ENCODE measurements at regions not wholly inside any gene's neighbourhood (a gene's known extent, or its start where the extent isn't known, plus 50 kb on each side); places are given as distances from the start of the nearest gene placed in this dataset.

DNA sequence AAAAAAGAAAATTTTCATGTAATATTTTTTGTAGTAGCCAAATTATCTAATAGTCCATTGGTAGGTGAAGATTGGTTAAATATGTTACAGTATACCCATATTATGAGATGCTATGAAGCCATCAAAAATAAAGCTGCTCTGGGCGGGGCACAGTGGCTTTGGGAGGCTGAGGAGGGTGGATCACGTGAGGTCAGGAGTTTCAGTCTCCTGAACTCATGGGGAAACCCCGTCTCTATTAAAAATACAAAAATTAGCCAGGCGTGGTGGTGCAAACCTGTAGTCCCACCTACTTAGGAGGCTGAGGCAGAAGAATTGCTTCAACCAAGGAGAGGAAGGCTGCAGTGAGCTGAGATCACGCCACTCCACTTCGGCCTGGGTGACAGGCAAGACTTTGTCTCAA, 360.5 kb downstream of the KIF16B start:
- no peak for DNase-seq (ENCODE audit: low read depth)
- TF ChIP-seq, protein P1, sequence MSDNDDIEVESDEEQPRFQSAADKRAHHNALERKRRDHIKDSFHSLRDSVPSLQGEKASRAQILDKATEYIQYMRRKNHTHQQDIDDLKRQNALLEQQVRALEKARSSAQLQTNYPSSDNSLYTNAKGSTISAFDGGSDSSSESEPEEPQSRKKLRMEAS (IDR thresholded peaks at IDR 0.05; ENCODE audit: low read depth, low read length) = no peak
- TF ChIP-seq, protein P2, sequence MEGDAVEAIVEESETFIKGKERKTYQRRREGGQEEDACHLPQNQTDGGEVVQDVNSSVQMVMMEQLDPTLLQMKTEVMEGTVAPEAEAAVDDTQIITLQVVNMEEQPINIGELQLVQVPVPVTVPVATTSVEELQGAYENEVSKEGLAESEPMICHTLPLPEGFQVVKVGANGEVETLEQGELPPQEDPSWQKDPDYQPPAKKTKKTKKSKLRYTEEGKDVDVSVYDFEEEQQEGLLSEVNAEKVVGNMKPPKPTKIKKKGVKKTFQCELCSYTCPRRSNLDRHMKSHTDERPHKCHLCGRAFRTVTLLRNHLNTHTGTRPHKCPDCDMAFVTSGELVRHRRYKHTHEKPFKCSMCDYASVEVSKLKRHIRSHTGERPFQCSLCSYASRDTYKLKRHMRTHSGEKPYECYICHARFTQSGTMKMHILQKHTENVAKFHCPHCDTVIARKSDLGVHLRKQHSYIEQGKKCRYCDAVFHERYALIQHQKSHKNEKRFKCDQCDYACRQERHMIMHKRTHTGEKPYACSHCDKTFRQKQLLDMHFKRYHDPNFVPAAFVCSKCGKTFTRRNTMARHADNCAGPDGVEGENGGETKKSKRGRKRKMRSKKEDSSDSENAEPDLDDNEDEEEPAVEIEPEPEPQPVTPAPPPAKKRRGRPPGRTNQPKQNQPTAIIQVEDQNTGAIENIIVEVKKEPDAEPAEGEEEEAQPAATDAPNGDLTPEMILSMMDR (IDR thresholded peaks at IDR 0.05; ENCODE audit: low read depth, low read length) = no peak
- no peak for TF ChIP-seq MYC (IDR thresholded peaks at IDR 0.05; ENCODE audit: low read depth, low read length)
- TF ChIP-seq POLR2A (IDR thresholded peaks at IDR 0.05; ENCODE audit: extremely low read depth, insufficient read length) = no peak
- no peak overlapping the region for H3K4me3 ChIP-seq (ENCODE audit: low read depth, low read length)

DNA sequence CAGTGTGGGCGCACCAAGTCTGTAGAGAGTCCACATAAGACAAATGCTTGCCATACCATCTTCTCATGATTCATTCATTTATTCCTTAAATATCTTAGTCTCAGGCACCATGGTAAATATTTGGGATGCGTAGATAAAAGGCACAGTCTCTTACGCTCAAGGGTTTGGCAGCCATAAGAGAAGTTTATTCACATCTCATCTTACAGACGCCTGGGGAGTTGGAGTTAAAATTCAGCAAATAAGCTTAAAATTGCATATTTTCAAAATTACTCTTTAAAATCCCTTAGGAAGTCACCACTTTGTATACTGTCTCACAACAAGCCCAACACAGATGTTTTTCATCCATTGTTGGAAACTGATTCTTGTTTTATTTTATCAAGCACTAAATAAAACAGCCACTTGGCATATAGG, 363.3 kb downstream of the KIF16B start:
- H3K4me3 ChIP-seq (ENCODE audit: low read depth, low read length) = no peak overlapping the region
- TF ChIP-seq, protein P2 (IDR thresholded peaks at IDR 0.05; ENCODE audit: low read depth, low read length) = no peak
- TF ChIP-seq, protein P1 (IDR thresholded peaks at IDR 0.05; ENCODE audit: low read depth, low read length) = no peak
- TF ChIP-seq POLR2A (IDR thresholded peaks at IDR 0.05; ENCODE audit: extremely low read depth, insufficient read length) (no peak), MYC (IDR thresholded peaks at IDR 0.05; ENCODE audit: low read depth, low read length) (no peak)
- no peak for DNase-seq (ENCODE audit: low read depth)

DNA sequence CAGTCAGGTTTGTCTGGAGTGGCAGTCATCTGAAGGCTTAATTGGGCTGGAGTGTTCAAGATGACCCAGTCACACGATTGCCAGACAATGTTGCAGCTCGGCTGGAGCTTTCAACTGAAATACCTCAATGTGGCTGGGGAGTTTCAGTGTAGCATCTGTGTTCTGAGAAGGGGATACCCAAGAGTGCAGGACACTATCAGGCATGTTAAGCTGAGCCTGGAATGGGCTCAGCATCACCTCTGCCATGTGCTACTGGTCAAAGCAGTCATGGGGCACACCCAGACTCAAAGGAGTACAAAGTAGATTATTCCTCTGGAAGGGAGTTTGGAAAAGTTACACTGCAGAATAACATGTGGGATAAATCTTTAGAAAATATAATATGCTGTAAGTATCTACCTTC, 363.9 kb downstream of the KIF16B start:
- no peak for DNase-seq (ENCODE audit: low read depth)
- H3K4me3 ChIP-seq (ENCODE audit: low read depth, low read length) = no peak overlapping the region

DNA sequence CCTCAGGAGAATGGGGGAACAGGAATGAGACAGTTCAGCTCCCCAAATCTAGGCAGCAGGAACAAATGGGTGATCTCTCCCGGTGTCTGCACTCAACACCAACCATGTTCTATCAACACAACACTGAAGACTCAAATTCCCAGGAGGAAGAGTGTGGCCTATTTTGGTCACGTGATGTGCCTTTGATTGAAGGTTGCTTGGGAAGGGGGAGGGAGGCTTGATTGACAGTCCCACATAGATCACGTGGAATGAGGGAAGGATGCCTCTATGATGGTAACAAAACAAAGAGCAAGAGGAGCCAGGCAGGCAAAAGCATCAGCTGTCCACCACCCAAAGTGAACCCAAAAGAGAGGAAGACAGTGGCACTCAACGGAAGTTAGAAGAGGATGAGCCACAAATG, 364.8 kb downstream of the KIF16B start:
- TF ChIP-seq MYC (IDR thresholded peaks at IDR 0.05; ENCODE audit: low read depth, low read length) (no peak), POLR2A (IDR thresholded peaks at IDR 0.05; ENCODE audit: extremely low read depth, insufficient read length) (no peak)
- TF ChIP-seq, protein P2 (IDR thresholded peaks at IDR 0.05; ENCODE audit: low read depth, low read length) = no peak
- TF ChIP-seq, protein P1 (IDR thresholded peaks at IDR 0.05; ENCODE audit: low read depth, low read length) = no peak
- H3K4me3 ChIP-seq (ENCODE audit: low read depth, low read length) = no peak overlapping the region
- DNase-seq (ENCODE audit: low read depth) = no peak

More for the DNA sequence above, 363.9 kb downstream of the KIF16B start:
- TF ChIP-seq, protein P1 (IDR thresholded peaks at IDR 0.05; ENCODE audit: low read depth, low read length) = no peak
- TF ChIP-seq POLR2A (IDR thresholded peaks at IDR 0.05; ENCODE audit: extremely low read depth, insufficient read length) = no peak
- TF ChIP-seq MYC (IDR thresholded peaks at IDR 0.05; ENCODE audit: low read depth, low read length) = no peak
- TF ChIP-seq, protein P2 (IDR thresholded peaks at IDR 0.05; ENCODE audit: low read depth, low read length) = no peak

DNA sequence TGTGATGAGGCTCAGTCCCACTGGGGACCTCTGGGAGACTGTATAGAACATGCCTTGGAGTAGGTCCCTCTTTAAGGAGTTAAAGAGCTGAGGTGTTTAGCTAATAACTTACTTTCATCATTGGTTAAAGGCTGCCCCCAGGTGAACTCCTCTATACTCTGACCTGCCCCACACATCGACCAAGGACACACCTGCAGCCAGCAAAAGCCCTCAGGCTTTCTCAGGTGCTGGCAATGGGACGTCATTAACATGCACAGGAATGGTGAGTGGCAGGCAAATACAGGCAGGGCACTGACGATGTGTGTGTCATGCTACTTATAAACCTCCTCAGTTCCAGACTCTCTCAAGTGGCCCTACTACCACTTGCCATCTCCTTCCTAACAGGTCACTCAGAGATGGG, 366.4 kb downstream of the KIF16B start:
- H3K4me3 ChIP-seq (ENCODE audit: low read depth, low read length) = no peak overlapping the region
- DNase-seq (ENCODE audit: low read depth) = no peak
- TF ChIP-seq POLR2A (IDR thresholded peaks at IDR 0.05; ENCODE audit: extremely low read depth, insufficient read length) (no peak), MYC (IDR thresholded peaks at IDR 0.05; ENCODE audit: low read depth, low read length) (no peak)
- TF ChIP-seq, protein P1 (IDR thresholded peaks at IDR 0.05; ENCODE audit: low read depth, low read length) = no peak
- TF ChIP-seq, protein P2 (IDR thresholded peaks at IDR 0.05; ENCODE audit: low read depth, low read length) = no peak

Data from NB4 (cell line).